Fibroblast of peridontal ligament (primary cell): ENCODE measurements at regions not wholly inside any gene's neighbourhood (a gene's known extent, or its start where the extent isn't known, plus 50 kb on each side); places are given as distances from the start of the nearest gene placed in this dataset.
"Not testable (repeated sequence)": the region's sequence is repeated elsewhere in the genome, so short reads cannot be mapped to it uniquely, and the experiment has no call there.

Experiments used
- DNase-seq: peaks from one replicate; pipeline ENCODE4 v3.0.0-alpha.2; 2010; ENCODE audit errors: extremely low read depth

- no peak for DNase-seq
Observed at GRCh38 chr5:86542532-86542931, 75.2 kb upstream of the COX7C start.

DNA sequence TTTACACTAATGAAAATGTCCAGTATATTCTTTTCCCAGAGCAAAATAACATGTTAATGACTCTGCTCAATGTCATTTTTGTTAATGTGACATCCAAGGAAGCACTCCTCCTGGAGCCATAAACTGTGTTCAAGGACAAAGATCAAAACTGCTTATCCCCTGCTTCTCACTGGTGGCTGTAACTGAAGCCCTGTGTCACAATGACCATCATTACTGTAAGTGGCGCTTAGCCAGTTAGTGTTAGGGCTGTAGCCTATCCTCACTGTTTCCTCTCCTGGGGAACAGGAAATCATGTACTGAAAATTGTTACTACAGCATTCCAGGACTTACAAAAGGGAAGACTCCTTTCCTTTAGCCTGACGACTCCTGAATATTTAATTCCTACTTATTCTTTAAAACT is 71.7 kb upstream of the COX7C start:
- DNase-seq, result no peak

DNA sequence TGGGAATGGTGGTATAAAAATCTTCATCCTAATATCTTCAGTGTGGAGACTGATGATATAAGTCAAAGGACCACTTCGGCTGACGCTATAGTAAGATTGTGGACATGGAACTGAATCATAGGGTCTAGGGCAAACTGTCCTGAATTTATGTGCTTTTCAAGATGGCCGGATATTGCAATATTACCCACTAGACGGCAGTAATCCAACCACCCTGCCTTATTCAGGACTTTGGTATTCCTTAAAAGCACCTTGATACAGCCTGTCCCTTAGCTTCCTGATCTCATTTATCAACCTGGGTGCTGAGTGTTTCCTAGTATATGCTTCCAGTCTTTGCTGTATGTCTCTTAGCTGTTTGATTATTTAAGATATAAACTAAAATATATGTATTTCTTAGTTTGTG is 71.2 kb upstream of the COX7C start:
- no peak for DNase-seq

- DNase-seq, result no peak
Observed at GRCh38 chr5:86554638-86555037, 63.1 kb upstream of the COX7C start.

DNA sequence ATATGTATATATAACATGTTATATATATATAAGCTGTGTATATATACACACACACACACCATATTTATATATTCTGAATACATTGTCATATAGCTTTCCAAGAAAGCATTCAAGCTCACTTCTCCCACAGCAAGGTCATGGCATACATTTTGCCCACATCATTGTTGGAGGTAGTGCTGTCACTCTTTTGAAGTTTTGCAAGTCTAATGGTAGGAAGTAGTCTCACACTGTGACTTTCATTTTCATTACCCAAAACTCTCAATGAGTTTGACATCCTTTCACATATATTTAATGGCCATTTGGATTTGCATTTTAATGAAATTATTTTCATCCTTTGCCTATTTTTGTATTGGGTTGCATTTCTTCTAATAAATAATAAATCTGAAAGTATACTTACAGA is 59.8 kb upstream of the COX7C start:
- no peak for DNase-seq

- no peak for DNase-seq
Observed at GRCh38 chr5:86565197-86565789, 52.4 kb upstream of the COX7C start.

DNA sequence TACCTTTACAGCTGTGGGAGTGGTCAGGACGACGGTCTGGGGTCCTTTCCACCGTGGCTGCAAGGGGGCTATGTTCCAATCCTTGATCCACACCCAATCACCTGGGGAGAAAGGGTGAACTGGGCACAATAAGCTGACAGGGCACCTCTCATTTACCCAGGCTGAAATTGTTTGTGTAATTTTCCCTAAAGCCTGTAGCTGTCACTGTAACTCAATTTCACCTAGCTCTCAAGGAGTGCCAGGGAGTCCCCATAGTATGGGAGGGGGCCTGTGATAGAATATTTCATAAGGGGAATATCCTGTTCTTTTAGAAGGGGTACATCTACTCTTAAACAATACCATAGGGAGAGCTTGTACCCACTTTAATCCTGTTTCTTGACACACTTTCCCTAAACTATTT is 51.7 kb upstream of the COX7C start:
- DNase-seq, result not testable (repeated sequence)
